CD4-positive, CD25-positive, alpha-beta regulatory T cell (primary cell): ENCODE measurements at regions not wholly inside any gene's neighbourhood (a gene's known extent, or its start where the extent isn't known, plus 50 kb on each side); places are given as distances from the start of the nearest gene placed in this dataset.

ENCODE experiments used
- ATAC-seq, 2 donors: fragments of 150-1000 bp; cut with Tn5 transposase; one replicate each; pipeline ENCODE4 v1.10.0; 2021; ENCODE audit warnings: low read depth in 2 of 2, moderate number of reproducible peaks in 2 of 2, moderate library complexity in 1 of 2
- DNase-seq, 3 donors: peaks; one replicate each; pipeline versions ENCODE4 v3.0.0 to v3.0.0-alpha.2; 2012 to 2022; ENCODE audit warnings: mixed read lengths in 1 of 3
- H3K27ac ChIP-seq: one replicate; pipeline ENCODE4 v1.7.0; 2013; ENCODE audit warnings: mild to moderate bottlenecking, low read length; ENCODE audit not compliant: insufficient read depth, poor library complexity, severe bottlenecking
- H3K27me3 ChIP-seq: one replicate; pipeline ENCODE4 v1.7.0; 2013; ENCODE audit warnings: low read length; ENCODE audit not compliant: control insufficient read depth, insufficient read depth
- H3K36me3 ChIP-seq: one replicate; pipeline ENCODE4 v1.7.0; 2013; ENCODE audit warnings: mild to moderate bottlenecking, low read length, moderate library complexity; ENCODE audit not compliant: control insufficient read depth, insufficient read depth
- H3K4me1 ChIP-seq: 2 replicates; pipeline ENCODE4 v1.7.0; 2013; ENCODE audit warnings: mild to moderate bottlenecking, low read length; ENCODE audit not compliant: insufficient read depth, control insufficient read depth, poor library complexity, severe bottlenecking
- H3K4me3 ChIP-seq: one replicate; pipeline ENCODE4 v1.7.0; 2013; ENCODE audit warnings: low read depth, mild to moderate bottlenecking, low read length, moderate library complexity
- H3K9me3 ChIP-seq, 2 experiments: 1 replicate in 1 of 2; 2 replicates in 1 of 2; pipeline ENCODE4 v1.7.0; 2013; ENCODE audit warnings: low read length in 2 of 2, mild to moderate bottlenecking in 1 of 2, moderate library complexity in 1 of 2; ENCODE audit not compliant: control insufficient read depth in 2 of 2
- H3K27ac Mint-ChIP-seq, 3 donors: one replicate each; pipeline ENCODE4 v1.8.0; 2020 to 2022; ENCODE audit warnings: mild to moderate bottlenecking in 3 of 3, mixed read lengths in 3 of 3, moderate library complexity in 2 of 3
- H3K27me3 Mint-ChIP-seq: one replicate; pipeline ENCODE4 v1.8.0; 2022; ENCODE audit warnings: mild to moderate bottlenecking, mixed read lengths
- H3K36me3 Mint-ChIP-seq: one replicate; pipeline ENCODE4 v1.8.0; 2020; ENCODE audit warnings: mixed read lengths
- H3K4me1 Mint-ChIP-seq, 4 donors: one replicate each; pipeline ENCODE4 v1.8.0; 2020 to 2022; ENCODE audit warnings: mixed read lengths in 4 of 4, mild to moderate bottlenecking in 1 of 4
- H3K4me3 Mint-ChIP-seq, 4 donors: one replicate each; pipeline ENCODE4 v1.8.0; 2020 to 2022; ENCODE audit warnings: mild to moderate bottlenecking in 4 of 4, mixed read lengths in 4 of 4, moderate library complexity in 3 of 4
- H3K9me3 Mint-ChIP-seq, 7 donors: one replicate each; pipeline ENCODE4 v1.8.0; 2020 to 2022; ENCODE audit warnings: mixed read lengths in 7 of 7, mild to moderate bottlenecking in 3 of 7, moderate library complexity in 2 of 7

DNA sequence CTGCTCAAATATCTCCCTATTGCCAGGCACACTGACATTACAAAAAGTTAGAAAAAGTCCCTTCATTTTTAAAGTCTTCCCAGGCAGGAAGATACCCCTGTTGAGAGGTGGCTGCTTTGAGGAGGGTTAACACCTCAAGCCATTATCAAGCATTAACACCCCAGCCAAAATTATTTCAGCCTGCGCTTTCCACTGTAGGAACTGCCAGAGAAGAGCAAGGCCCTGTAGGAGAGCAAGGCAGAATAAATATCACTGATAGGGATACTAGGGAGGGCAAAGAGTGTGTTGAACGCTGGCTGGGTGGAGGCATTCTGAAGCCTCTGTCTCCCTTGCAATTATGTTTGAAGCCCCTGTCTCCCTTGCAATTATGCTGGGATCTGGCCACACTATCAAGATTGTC lies 1020.7 kb upstream of the CELF4 start:
- Mint-ChIP-seq H3K27ac (no peak overlapping the region), H3K9me3 (peaks cover 0 to 4% (median 0%) of the 10 kb centered on the region in 7 donors), H3K27me3 (no peaks in the 10 kb centered on the region), H3K36me3 (no peaks in the 10 kb centered on the region), H3K4me3 (no peak overlapping the region), H3K4me1 (peaks cover 0 to 3% (median 0%) of the 10 kb centered on the region in 4 donors)
- Histone ChIP-seq H3K4me3 (no peak overlapping the region), H3K9me3 (no peaks in the 10 kb centered on the region), H3K27ac (no peak overlapping the region), H3K36me3 (no peaks in the 10 kb centered on the region), H3K4me1 (no peaks in the 10 kb centered on the region), H3K27me3 (no peaks in the 10 kb centered on the region)
- DNase-seq (no peak), ATAC-seq (no peak)

GRCh38 chr18:38579764-38580163 lies 1014.2 kb upstream of the CELF4 start:
- H3K4me1 ChIP-seq: peaks cover 8% of the 10 kb centered on the region
- Mint-ChIP-seq H3K27ac (peak overlapping the region in 1 of 3 donors; percentile 60), H3K4me3 (peak overlapping the region in 1 of 4 donors; percentile 27), H3K9me3 (peaks cover 0 to 4% (median 2%) of the 10 kb centered on the region in 7 donors), H3K4me1 (peaks cover 9 to 48% (median 11%) of the 10 kb centered on the region in 4 donors), H3K27me3 (no peaks in the 10 kb centered on the region), H3K36me3 (no peaks in the 10 kb centered on the region)
- DNase-seq (no peak), ATAC-seq (no peak)
- no peaks in the 10 kb centered on the region for H3K36me3 ChIP-seq
- no peaks in the 10 kb centered on the region for H3K9me3 ChIP-seq
- no peaks in the 10 kb centered on the region for H3K27me3 ChIP-seq
- no peak overlapping the region for H3K4me3 ChIP-seq
- no peak overlapping the region for H3K27ac ChIP-seq

DNA sequence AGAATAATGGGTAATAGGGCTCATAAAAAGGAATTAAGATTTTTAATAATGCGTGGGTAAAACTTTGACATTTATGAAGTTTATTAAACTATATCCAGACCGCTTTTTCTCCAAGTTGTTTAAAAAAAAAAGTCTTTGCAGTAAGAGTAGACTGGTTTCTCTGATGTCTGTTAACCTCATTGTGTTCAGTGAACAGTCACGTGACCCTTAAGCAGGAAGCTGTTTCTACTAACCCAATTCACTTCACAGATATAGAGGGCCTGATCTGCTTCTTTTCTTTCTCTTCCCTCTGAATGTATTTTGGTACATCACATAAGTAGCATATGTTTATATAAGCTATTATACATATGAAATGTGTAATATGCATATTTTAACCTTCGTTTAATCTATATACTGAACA lies 1011.3 kb upstream of the CELF4 start:
- peak; percentile 63 to 65 for ATAC-seq
- H3K36me3 ChIP-seq: no peaks in the 10 kb centered on the region

DNA sequence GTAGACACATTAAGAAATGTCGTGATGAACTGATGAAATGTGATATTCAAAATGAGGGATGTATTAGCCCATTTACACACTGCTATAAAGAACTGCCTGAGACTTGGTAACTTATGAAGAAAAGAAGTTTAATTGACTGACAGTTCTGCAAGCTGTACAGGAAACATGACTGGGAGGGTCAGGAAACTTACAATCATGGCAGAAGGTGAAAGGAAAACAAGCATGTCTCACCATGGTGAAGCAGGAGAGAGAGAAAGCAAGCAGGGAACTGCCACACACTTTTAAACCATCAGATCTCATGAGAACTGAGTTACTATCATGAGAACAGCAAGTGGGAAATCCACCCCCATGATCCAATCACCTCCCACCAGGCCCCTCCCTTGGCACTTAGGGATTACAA lies 1010.8 kb upstream of the CELF4 start:
- Histone ChIP-seq H3K4me3 (peak overlapping the region; percentile 8), H3K4me1 (peaks cover 8% of the 10 kb centered on the region), H3K9me3 (no peaks in the 10 kb centered on the region), H3K36me3 (no peaks in the 10 kb centered on the region), H3K27ac (peak overlapping the region; percentile 45), H3K27me3 (no peaks in the 10 kb centered on the region)
- DNase-seq (peak in 1 of 3 donors; percentile 58), ATAC-seq (peak in 1 of 2 donors; percentile 33)
- Mint-ChIP-seq H3K4me1 (peaks cover 9 to 48% (median 11%) of the 10 kb centered on the region in 4 donors), H3K4me3 (peak overlapping the region in 3 of 4 donors; percentile 28 to 74 (median 64)), H3K27ac (peak overlapping the region; percentile 51 to 82 (median 72)), H3K9me3 (peaks cover 0 to 6% (median 1%) of the 10 kb centered on the region in 7 donors), H3K36me3 (no peaks in the 10 kb centered on the region), H3K27me3 (no peaks in the 10 kb centered on the region)

More for the DNA sequence above, 1011.3 kb upstream of the CELF4 start:
- H3K9me3 ChIP-seq: no peaks in the 10 kb centered on the region
- H3K27ac ChIP-seq: peak overlapping the region; percentile 53
- H3K4me1 ChIP-seq: peaks cover 8% of the 10 kb centered on the region
- H3K4me1 Mint-ChIP-seq: peaks cover 9 to 51% (median 11%) of the 10 kb centered on the region in 4 donors
- H3K9me3 Mint-ChIP-seq: peaks cover 0 to 4% (median 3%) of the 10 kb centered on the region in 7 donors
- peak overlapping the region; percentile 29 to 74 (median 64) for H3K4me3 Mint-ChIP-seq
- no peaks in the 10 kb centered on the region for H3K36me3 Mint-ChIP-seq
- no peaks in the 10 kb centered on the region for H3K27me3 Mint-ChIP-seq
- no peaks in the 10 kb centered on the region for H3K27me3 ChIP-seq
- peak overlapping the region; percentile 32 to 82 (median 51) for H3K27ac Mint-ChIP-seq
- peak in 2 of 3 donors; percentile 52 to 62 for DNase-seq
- H3K4me3 ChIP-seq: peak overlapping the region; percentile 8

GRCh38 chr18:38575648-38576047 lies 1010.0 kb upstream of the CELF4 start:
- peak in 2 of 3 donors; percentile 32 to 65 for DNase-seq

GRCh38 chr18:38575023-38575422 lies 1009.4 kb upstream of the CELF4 start:
- no peaks in the 10 kb centered on the region for H3K36me3 Mint-ChIP-seq
- H3K4me3 ChIP-seq: no peak overlapping the region
- H3K27me3 Mint-ChIP-seq: no peaks in the 10 kb centered on the region
- H3K27ac ChIP-seq: no peak overlapping the region
- H3K36me3 ChIP-seq: no peaks in the 10 kb centered on the region
- H3K4me3 Mint-ChIP-seq: no peak overlapping the region
- ATAC-seq: no peak
- no peak for DNase-seq
- no peaks in the 10 kb centered on the region for H3K9me3 ChIP-seq
- peaks cover 0 to 8% (median 1%) of the 10 kb centered on the region in 7 donors for H3K9me3 Mint-ChIP-seq
- peaks cover 8 to 43% (median 11%) of the 10 kb centered on the region in 4 donors for H3K4me1 Mint-ChIP-seq
- no peak overlapping the region for H3K27ac Mint-ChIP-seq
- H3K27me3 ChIP-seq: no peaks in the 10 kb centered on the region
- peaks cover 8% of the 10 kb centered on the region for H3K4me1 ChIP-seq

More at GRCh38 chr18:38575648-38576047, 1010.0 kb upstream of the CELF4 start:
- H3K4me1 Mint-ChIP-seq: peaks cover 9 to 43% (median 11%) of the 10 kb centered on the region in 4 donors
- peak overlapping the region; percentile 64 to 83 (median 74) for H3K4me3 Mint-ChIP-seq
- H3K4me1 ChIP-seq: peaks cover 8% of the 10 kb centered on the region
- no peaks in the 10 kb centered on the region for H3K36me3 ChIP-seq
- peak; percentile 48 to 57 for ATAC-seq
- H3K9me3 ChIP-seq: no peaks in the 10 kb centered on the region
- no peaks in the 10 kb centered on the region for H3K27me3 ChIP-seq
- H3K9me3 Mint-ChIP-seq: peaks cover 0 to 8% (median 2%) of the 10 kb centered on the region in 7 donors
- H3K4me3 ChIP-seq: peak overlapping the region; percentile 8
- peak overlapping the region; percentile 12 to 50 (median 45) for H3K27ac Mint-ChIP-seq
- H3K27me3 Mint-ChIP-seq: no peaks in the 10 kb centered on the region
- H3K36me3 Mint-ChIP-seq: no peaks in the 10 kb centered on the region
- peak overlapping the region; percentile 45 for H3K27ac ChIP-seq

GRCh38 chr18:38572554-38573111 lies 1007.0 kb upstream of the CELF4 start:
- ATAC-seq (no peak), DNase-seq (no peak)
- Histone ChIP-seq H3K36me3 (no peaks in the 10 kb centered on the region), H3K9me3 (no peaks in the 10 kb centered on the region), H3K27me3 (no peaks in the 10 kb centered on the region), H3K4me1 (peaks cover 8% of the 10 kb centered on the region), H3K27ac (no peak overlapping the region), H3K4me3 (no peak overlapping the region)
- Mint-ChIP-seq H3K9me3 (peaks cover 0 to 8% (median 1%) of the 10 kb centered on the region in 7 donors), H3K4me1 (peaks cover 5 to 29% (median 11%) of the 10 kb centered on the region in 4 donors), H3K27me3 (no peaks in the 10 kb centered on the region), H3K4me3 (no peak overlapping the region), H3K36me3 (no peaks in the 10 kb centered on the region), H3K27ac (no peak overlapping the region)

GRCh38 chr18:38571651-38572050 lies 1006.1 kb upstream of the CELF4 start:
- Mint-ChIP-seq H3K4me3 (no peak overlapping the region), H3K36me3 (no peaks in the 10 kb centered on the region), H3K9me3 (peaks cover 0 to 8% (median 4%) of the 10 kb centered on the region in 7 donors), H3K27me3 (no peaks in the 10 kb centered on the region), H3K27ac (no peak overlapping the region), H3K4me1 (peaks cover 5 to 19% (median 7%) of the 10 kb centered on the region in 4 donors)
- no peaks in the 10 kb centered on the region for H3K36me3 ChIP-seq
- H3K9me3 ChIP-seq: no peaks in the 10 kb centered on the region
- H3K4me1 ChIP-seq: no peaks in the 10 kb centered on the region
- no peak overlapping the region for H3K27ac ChIP-seq
- ATAC-seq (no peak), DNase-seq (no peak)
- H3K27me3 ChIP-seq: no peaks in the 10 kb centered on the region
- H3K4me3 ChIP-seq: no peak overlapping the region
